Fibroblast of lung (primary cell): ENCODE measurements at regions not wholly inside any gene's neighbourhood (a gene's known extent, or its start where the extent isn't known, plus 50 kb on each side); places are given as distances from the start of the nearest gene placed in this dataset.

Source experiments
- EZH2 ChIP-seq: IDR thresholded peaks from 2 replicates; pipeline ENCODE4 v1.5.1; 2012; ENCODE audit warnings: low read length, control low read depth, mild to moderate bottlenecking; ENCODE audit errors: missing control alignments
- TF ChIP-seq, protein P1 (sequence below), 2 donors: IDR thresholded peaks in 1 of 2; conservative IDR thresholded peaks in 1 of 2; 1 replicate in 1 of 2; 2 replicates in 1 of 2; pipeline ENCODE4 v1.5.1; 2011 to 2012; ENCODE audit warnings: low read length in 2 of 2, control low read depth in 1 of 2, inconsistent platforms in 1 of 2, low read depth in 1 of 2, mild to moderate bottlenecking in 1 of 2

DNA sequence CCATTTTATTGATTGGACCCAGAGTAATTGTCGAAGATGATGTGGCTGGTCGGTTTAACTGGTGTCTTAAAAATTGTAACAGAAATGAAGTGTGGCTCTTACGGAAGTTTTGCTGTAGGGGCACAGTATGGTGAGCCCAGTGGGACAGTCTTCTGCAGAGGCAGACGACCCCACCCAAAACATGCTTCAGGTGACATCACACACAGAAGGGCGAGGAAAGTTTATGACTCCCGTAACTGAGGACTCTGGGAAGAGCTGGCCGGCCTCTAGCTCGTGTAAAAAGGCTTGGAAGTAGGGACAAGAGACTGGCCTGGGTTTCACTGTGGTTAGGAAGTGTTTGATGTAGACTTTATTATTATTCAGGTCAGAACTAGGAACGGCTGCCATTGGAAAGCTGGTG, 73.3 kb downstream of the HTR5A start:
- TF ChIP-seq, protein P1, sequence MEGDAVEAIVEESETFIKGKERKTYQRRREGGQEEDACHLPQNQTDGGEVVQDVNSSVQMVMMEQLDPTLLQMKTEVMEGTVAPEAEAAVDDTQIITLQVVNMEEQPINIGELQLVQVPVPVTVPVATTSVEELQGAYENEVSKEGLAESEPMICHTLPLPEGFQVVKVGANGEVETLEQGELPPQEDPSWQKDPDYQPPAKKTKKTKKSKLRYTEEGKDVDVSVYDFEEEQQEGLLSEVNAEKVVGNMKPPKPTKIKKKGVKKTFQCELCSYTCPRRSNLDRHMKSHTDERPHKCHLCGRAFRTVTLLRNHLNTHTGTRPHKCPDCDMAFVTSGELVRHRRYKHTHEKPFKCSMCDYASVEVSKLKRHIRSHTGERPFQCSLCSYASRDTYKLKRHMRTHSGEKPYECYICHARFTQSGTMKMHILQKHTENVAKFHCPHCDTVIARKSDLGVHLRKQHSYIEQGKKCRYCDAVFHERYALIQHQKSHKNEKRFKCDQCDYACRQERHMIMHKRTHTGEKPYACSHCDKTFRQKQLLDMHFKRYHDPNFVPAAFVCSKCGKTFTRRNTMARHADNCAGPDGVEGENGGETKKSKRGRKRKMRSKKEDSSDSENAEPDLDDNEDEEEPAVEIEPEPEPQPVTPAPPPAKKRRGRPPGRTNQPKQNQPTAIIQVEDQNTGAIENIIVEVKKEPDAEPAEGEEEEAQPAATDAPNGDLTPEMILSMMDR (conservative IDR thresholded peaks at IDR 0.05 in 1 of 2, IDR thresholded peaks at IDR 0.05 in 1 of 2; ENCODE audit: low read depth in 1 of 2, low read length in 2 of 2), result no peak
- no peak for TF ChIP-seq EZH2
